A549 (cell line): ENCODE measurements at regions not wholly inside any gene's neighbourhood (a gene's known extent, or its start where the extent isn't known, plus 50 kb on each side); places are given as distances from the start of the nearest gene placed in this dataset.

Source experiments
- ATAC-seq, 2 experiments: fragments of 200-7000 bp in 1 of 2; fragments of >200 bp in 1 of 2; cut with Nextera tagmentation in 1 of 2; cut with Tn5 transposase in 1 of 2; 3 replicates each; pipeline versions ENCODE4 v1.8.0 to v1.9.1; 2018 to 2020; ENCODE audit warnings: mild to moderate bottlenecking in 1 of 2, moderate library complexity in 1 of 2
- CTCF ChIA-PET: fragments of 300-600 bp; sonication (Branson Sonifier 250); formaldehyde crosslinking; extraction: SDS; loops from one replicate; lab custom pipeline; 2021; ENCODE audit warnings: antibody characterized with exemption, inconsistent platforms; lab: Yijun Ruan, JAX
- POLR2A ChIA-PET: fragments of 350-600 bp; formaldehyde crosslinking; extraction: SDS; loops from one replicate; lab custom pipeline; 2021; ENCODE audit warnings: antibody characterized with exemption, inconsistent platforms; lab: Yijun Ruan, JAX
- DNase-seq, 2 experiments: peaks; one replicate each; pipeline versions ENCODE4 v3.0.0 to v3.0.0-alpha.2; 2011 to 2016; ENCODE audit warnings: low read depth in 1 of 2, low spot score in 1 of 2
- FAIRE-seq: peaks from 2 replicates; lab custom pipeline; 2011; peaks lifted over from hg19 to GRCh38; lab: Jason Lieb, UNC
- H3K27ac ChIP-seq, 2 experiments: fragments of >200 bp; sonication (Bioruptor Twin); formaldehyde crosslinking; 3 replicates each; pipeline ENCODE4 v1.5.1; 2016 to 2017
- H3K4me1 ChIP-seq: fragments of >200 bp; sonication (Bioruptor Twin); formaldehyde crosslinking; 3 replicates; pipeline ENCODE4 v1.6.1; 2016
- H3K4me2 ChIP-seq: fragments of >200 bp; sonication (Bioruptor Twin); formaldehyde crosslinking; 3 replicates; pipeline ENCODE4 v1.6.1; 2016
- H3K4me3 ChIP-seq: fragments of >200 bp; sonication (Bioruptor Twin); formaldehyde crosslinking; 3 replicates; pipeline ENCODE4 v1.5.1; 2016
- H3K9me3 ChIP-seq: fragments of >200 bp; sonication (Bioruptor Twin); formaldehyde crosslinking; 3 replicates; pipeline ENCODE4 v1.6.1; 2016
- CBX2 ChIP-seq: fragments of 200-600 bp; sonication (generic); IDR thresholded peaks from 2 replicates; pipeline ENCODE4 v1.6.1; 2016; ENCODE audit warnings: low read depth, mild to moderate bottlenecking, borderline replicate concordance
- EHMT2 ChIP-seq: fragments of 200-600 bp; sonication (generic); IDR thresholded peaks from 2 replicates; pipeline ENCODE4 v1.6.1; 2016; ENCODE audit warnings: antibody characterized with exemption, low read depth, mild to moderate bottlenecking, moderate library complexity
- FOSL2 ChIP-seq, 2 experiments: fragments of 450-650 bp in 1 of 2; fragments of >200 bp in 1 of 2; sonication (Bioruptor Twin) in 1 of 2; formaldehyde crosslinking; IDR thresholded peaks; 2 replicates each; pipeline versions ENCODE4 v1.5.0 to v1.6.1; 2016 to 2020; ENCODE audit warnings: mild to moderate bottlenecking in 1 of 2, moderate library complexity in 1 of 2
- GATA3 ChIP-seq: IDR thresholded peaks from 2 replicates; pipeline ENCODE4 v1.6.1; 2012; ENCODE audit warnings: borderline replicate concordance
- HOXA7 ChIP-seq: fragments of 250-450 bp; sonication (Bioruptor Pico); IDR thresholded peaks from 2 replicates; pipeline ENCODE4 v1.5.0; 2020; ENCODE audit warnings: mild to moderate bottlenecking, moderate library complexity
- HOXB5 ChIP-seq: fragments of 250-450 bp; sonication (Bioruptor Pico); IDR thresholded peaks from 2 replicates; pipeline ENCODE4 v1.5.0; 2020; ENCODE audit warnings: mild to moderate bottlenecking, moderate library complexity
- KDM1A ChIP-seq: fragments of 200-600 bp; sonication (generic); IDR thresholded peaks from 2 replicates; pipeline ENCODE4 v1.6.1; 2016; ENCODE audit warnings: low read depth, mild to moderate bottlenecking
- KDM5A ChIP-seq: fragments of 200-600 bp; sonication (generic); IDR thresholded peaks from 2 replicates; pipeline ENCODE4 v1.6.1; 2016; ENCODE audit warnings: antibody characterized with exemption, mild to moderate bottlenecking
- MAFK ChIP-seq: fragments of 450-650 bp; IDR thresholded peaks from 2 replicates; pipeline ENCODE4 v1.6.1; 2014; ENCODE audit not compliant: partially characterized antibody
- MYC ChIP-seq: IDR thresholded peaks from 2 replicates; pipeline ENCODE4 v1.6.1; 2012; ENCODE audit warnings: mild to moderate bottlenecking, inconsistent platforms, low read length, improper control_type of control experiment, borderline replicate concordance
- NR3C1 ChIP-seq: fragments of >200 bp; sonication (Bioruptor Twin); formaldehyde crosslinking; IDR thresholded peaks from 3 replicates; pipeline ENCODE4 v1.6.1; 2017
- POLR2A ChIP-seq: IDR thresholded peaks from 2 replicates; pipeline ENCODE4 v1.6.1; 2012; ENCODE audit warnings: mild to moderate bottlenecking, low read length
- RAD21 ChIP-seq, 2 experiments: fragments of >200 bp in 1 of 2; sonication (Bioruptor Twin) in 1 of 2; formaldehyde crosslinking in 1 of 2; IDR thresholded peaks in 1 of 2; conservative IDR thresholded peaks in 1 of 2; 2 replicates in 1 of 2; 3 replicates in 1 of 2; pipeline ENCODE4 v1.6.1; 2012 to 2018; ENCODE audit warnings: inconsistent platforms in 1 of 2
- RARB ChIP-seq: fragments of 250-450 bp; sonication (Bioruptor Pico); IDR thresholded peaks from 2 replicates; pipeline ENCODE4 v1.8.0; 2021; ENCODE audit warnings: mild to moderate bottlenecking, moderate library complexity
- RCOR1 ChIP-seq: fragments of 150-350 bp; IDR thresholded peaks from 2 replicates; pipeline ENCODE4 v1.6.1; 2014; ENCODE audit warnings: antibody characterized with exemption, low read length, low read depth
- RNF2 ChIP-seq: fragments of 200-600 bp; sonication (generic); IDR thresholded peaks from 2 replicates; pipeline ENCODE4 v1.6.1; 2016; ENCODE audit warnings: low read depth, mild to moderate bottlenecking, antibody characterized with exemption, moderate library complexity, borderline replicate concordance
- SMC3 ChIP-seq: fragments of >200 bp; sonication (Bioruptor Twin); formaldehyde crosslinking; IDR thresholded peaks from 3 replicates; pipeline ENCODE4 v1.6.1; 2018; ENCODE audit warnings: inconsistent platforms
- ZC3H11A ChIP-seq: fragments of 450-650 bp; IDR thresholded peaks from 2 replicates; pipeline ENCODE4 v1.6.1; 2014; ENCODE audit warnings: antibody characterized with exemption, mild to moderate bottlenecking
- ZNF302 ChIP-seq: fragments of 250-450 bp; sonication (Bioruptor Pico); IDR thresholded peaks from 2 replicates; pipeline ENCODE4 v1.9.0; 2021; ENCODE audit warnings: inconsistent platforms, mild to moderate bottlenecking, moderate library complexity
- WGBS: methylation state at CpG from one replicate; pipeline ENCODE4 v1.1.6; 2017; ENCODE audit errors: missing lambda C conversion rate; 5-methylcytosine and 5-hydroxymethylcytosine counted together
- TF ChIP-seq, protein P1 (sequence below): fragments of >200 bp; sonication (Bioruptor Twin); formaldehyde crosslinking; IDR thresholded peaks from 3 replicates; pipeline ENCODE4 v1.5.1; 2016
- TF ChIP-seq, protein P2 (sequence below): IDR thresholded peaks from 2 replicates; pipeline ENCODE4 v1.6.1; 2012; ENCODE audit warnings: low read depth, borderline replicate concordance

DNA sequence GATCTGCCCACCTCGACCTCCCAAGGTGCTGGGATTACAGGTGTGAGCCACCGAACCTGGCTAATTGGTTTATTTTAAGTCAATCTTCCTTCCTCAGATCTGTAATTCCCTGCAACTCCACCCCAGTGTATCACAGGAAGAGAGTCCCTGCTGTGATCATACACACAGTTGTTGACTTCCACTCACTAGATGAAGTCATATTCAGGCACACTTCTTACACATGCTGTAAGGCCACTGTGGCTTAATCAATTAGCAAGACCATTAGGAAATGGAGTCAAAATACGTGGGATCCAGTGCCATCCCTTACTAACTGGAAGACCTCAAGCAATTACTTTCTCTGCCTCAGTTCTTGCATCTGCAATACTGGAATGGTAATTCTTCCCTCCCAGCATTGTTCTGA lies 66.1 kb upstream of the PAX2 start:
- no peaks in the 10 kb centered on the region for H3K9me3 ChIP-seq
- peaks cover 4% of the 10 kb centered on the region; the same call in 1 of the 3 replicates for H3K4me1 ChIP-seq
- H3K4me2 ChIP-seq: no peak overlapping the region
- no peak overlapping the region for H3K27ac ChIP-seq
- TF ChIP-seq, protein P1, sequence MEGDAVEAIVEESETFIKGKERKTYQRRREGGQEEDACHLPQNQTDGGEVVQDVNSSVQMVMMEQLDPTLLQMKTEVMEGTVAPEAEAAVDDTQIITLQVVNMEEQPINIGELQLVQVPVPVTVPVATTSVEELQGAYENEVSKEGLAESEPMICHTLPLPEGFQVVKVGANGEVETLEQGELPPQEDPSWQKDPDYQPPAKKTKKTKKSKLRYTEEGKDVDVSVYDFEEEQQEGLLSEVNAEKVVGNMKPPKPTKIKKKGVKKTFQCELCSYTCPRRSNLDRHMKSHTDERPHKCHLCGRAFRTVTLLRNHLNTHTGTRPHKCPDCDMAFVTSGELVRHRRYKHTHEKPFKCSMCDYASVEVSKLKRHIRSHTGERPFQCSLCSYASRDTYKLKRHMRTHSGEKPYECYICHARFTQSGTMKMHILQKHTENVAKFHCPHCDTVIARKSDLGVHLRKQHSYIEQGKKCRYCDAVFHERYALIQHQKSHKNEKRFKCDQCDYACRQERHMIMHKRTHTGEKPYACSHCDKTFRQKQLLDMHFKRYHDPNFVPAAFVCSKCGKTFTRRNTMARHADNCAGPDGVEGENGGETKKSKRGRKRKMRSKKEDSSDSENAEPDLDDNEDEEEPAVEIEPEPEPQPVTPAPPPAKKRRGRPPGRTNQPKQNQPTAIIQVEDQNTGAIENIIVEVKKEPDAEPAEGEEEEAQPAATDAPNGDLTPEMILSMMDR: no peak
- TF ChIP-seq FOSL2 (IDR thresholded peaks at IDR 0.05) (no peak), FOSL2 (CRISPR knock-in tag; IDR thresholded peaks at IDR 0.05) (no peak), HOXA7 (no peak), SMC3 (no peak), RCOR1 (no peak), MYC (no peak), NR3C1 (no peak), ZC3H11A (no peak), ZNF302 (CRISPR knock-in tag) (no peak), GATA3 (no peak), RAD21 (conservative IDR thresholded peaks at IDR 0.05 in 1 of 2, IDR thresholded peaks at IDR 0.05 in 1 of 2) (no peak), RNF2 (no peak), EHMT2 (no peak), RARB (no peak), MAFK (no peak), POLR2A (no peak), HOXB5 (CRISPR knock-in tag) (no peak)
- TF ChIP-seq, protein P2, sequence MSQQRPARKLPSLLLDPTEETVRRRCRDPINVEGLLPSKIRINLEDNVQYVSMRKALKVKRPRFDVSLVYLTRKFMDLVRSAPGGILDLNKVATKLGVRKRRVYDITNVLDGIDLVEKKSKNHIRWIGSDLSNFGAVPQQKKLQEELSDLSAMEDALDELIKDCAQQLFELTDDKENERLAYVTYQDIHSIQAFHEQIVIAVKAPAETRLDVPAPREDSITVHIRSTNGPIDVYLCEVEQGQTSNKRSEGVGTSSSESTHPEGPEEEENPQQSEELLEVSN: no peak
- ChIA-PET POLR2A (no interaction called here), CTCF (interaction anchor here (1.1 to 7.7 kb wide), 4 partner anchors 22 to 199 kb away, joined by 3 to 44 read pairs (median 4); partner anchors contain the start of gene PAX2)
- no peak overlapping the region for H3K4me3 ChIP-seq
- ATAC-seq (no peak), FAIRE-seq (no peak), DNase-seq (no peak)
- WGBS: 1% methylated on average over 3 of the region's 3 CpGs

DNA sequence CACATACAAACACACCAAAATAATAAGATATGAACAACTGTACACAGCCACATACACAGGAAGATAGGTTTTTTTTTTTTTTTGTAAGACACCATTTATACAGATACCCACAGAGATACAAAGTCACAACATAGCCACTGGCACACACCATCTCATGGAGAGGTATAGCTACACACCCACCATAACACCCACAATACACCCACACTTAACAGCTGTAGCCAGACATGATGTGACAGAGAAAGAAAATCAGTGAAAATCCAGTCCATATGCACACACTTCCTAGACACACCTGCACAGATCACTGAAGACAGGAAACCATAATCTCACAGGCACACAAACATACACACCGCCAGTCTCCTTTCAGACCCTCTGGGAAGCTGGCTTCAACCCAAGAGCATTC lies 62.4 kb upstream of the PAX2 start:
- POLR2A ChIA-PET: no interaction called here
- peaks cover 4% of the 10 kb centered on the region; the same call in 1 of the 3 replicates for H3K4me1 ChIP-seq
- H3K4me2 ChIP-seq: no peak overlapping the region
- no peak overlapping the region for H3K4me3 ChIP-seq
- DNase-seq: no peak
- no peak overlapping the region for H3K27ac ChIP-seq
- 13% methylated on average over 1 of the region's 1 CpG for WGBS
- TF ChIP-seq, protein P1: no peak
- TF ChIP-seq CBX2: no peak
- TF ChIP-seq KDM5A: no peak
- TF ChIP-seq HOXB5 (CRISPR knock-in tag): no peak
- no peak for TF ChIP-seq FOSL2 (IDR thresholded peaks at IDR 0.05)
- TF ChIP-seq FOSL2 (CRISPR knock-in tag; IDR thresholded peaks at IDR 0.05): no peak
- TF ChIP-seq NR3C1: no peak
- TF ChIP-seq KDM1A: no peak
- TF ChIP-seq, all 56 proteins: peak for 0
- no peak for FAIRE-seq
- CTCF ChIA-PET: interaction anchor here (0.7 to 3.1 kb wide), 9 partner anchors 12 to 195 kb away, joined by 3 to 18 read pairs (median 4); partner anchors contain the start of gene PAX2
- no peaks in the 10 kb centered on the region for H3K9me3 ChIP-seq
- no peak for ATAC-seq
